Vagina (tissue), 2 donors: ENCODE measurements at regions not wholly inside any gene's neighbourhood (a gene's known extent, or its start where the extent isn't known, plus 50 kb on each side); places are given as distances from the start of the nearest gene placed in this dataset.

Experiments used
- DNase-seq, 2 donors: peaks; one replicate each; pipeline ENCODE4 v3.0.0-alpha.2; 2017; ENCODE audit errors: extremely low spot score in 2 of 2
- H3K27ac ChIP-seq: fragments of 200-600 bp; sonication (generic); one replicate; pipeline ENCODE4 v1.5.1; 2019
- H3K27me3 ChIP-seq: fragments of 200-600 bp; sonication (generic); one replicate; pipeline ENCODE4 v1.5.1; 2019
- H3K36me3 ChIP-seq, 2 donors: fragments of 200-600 bp; sonication (generic); one replicate each; pipeline ENCODE4 v1.5.1; 2017 to 2019
- H3K4me1 ChIP-seq: fragments of 200-600 bp; sonication (generic); one replicate; pipeline ENCODE4 v1.5.1; 2019
- H3K4me3 ChIP-seq, 2 donors: fragments of 200-600 bp; sonication (generic); 1 replicate in 1 of 2; 2 replicates in 1 of 2; pipeline ENCODE4 v1.5.1; 2016 to 2019
- H3K9me3 ChIP-seq: fragments of 200-600 bp; sonication (generic); one replicate; pipeline ENCODE4 v1.5.1; 2019
- POLR2A ChIP-seq, 2 donors: fragments of 450-650 bp; IDR thresholded peaks; one replicate each; pipeline ENCODE4 v1.6.1; 2017; ENCODE audit warnings: antibody characterized with exemption in 2 of 2, mild to moderate bottlenecking in 2 of 2, moderate library complexity in 2 of 2
- POLR2AphosphoS5 ChIP-seq, 2 donors: sonication (generic); formaldehyde crosslinking; IDR thresholded peaks; one replicate each; pipeline ENCODE4 v1.9.0; 2017; ENCODE audit warnings: antibody characterized with exemption in 2 of 2, mild to moderate bottlenecking in 2 of 2, low read depth in 1 of 2; ENCODE audit not compliant: insufficient read depth in 1 of 2
- intact Hi-C: fragments of 100-400 bp; cut with DNase I; formaldehyde crosslinking; loops from one replicate; pipeline ENCODE4 v1.15.1; 2023
- TF ChIP-seq, protein P1 (sequence below), 3 experiments: fragments of 450-650 bp in 2 of 3; fragments of 200-600 bp in 1 of 3; sonication (generic) in 1 of 3; IDR thresholded peaks; one replicate each; pipeline ENCODE4 v1.5.1; 2017 to 2019; ENCODE audit warnings: antibody characterized with exemption in 3 of 3, mild to moderate bottlenecking in 2 of 3, moderate library complexity in 2 of 3

DNA sequence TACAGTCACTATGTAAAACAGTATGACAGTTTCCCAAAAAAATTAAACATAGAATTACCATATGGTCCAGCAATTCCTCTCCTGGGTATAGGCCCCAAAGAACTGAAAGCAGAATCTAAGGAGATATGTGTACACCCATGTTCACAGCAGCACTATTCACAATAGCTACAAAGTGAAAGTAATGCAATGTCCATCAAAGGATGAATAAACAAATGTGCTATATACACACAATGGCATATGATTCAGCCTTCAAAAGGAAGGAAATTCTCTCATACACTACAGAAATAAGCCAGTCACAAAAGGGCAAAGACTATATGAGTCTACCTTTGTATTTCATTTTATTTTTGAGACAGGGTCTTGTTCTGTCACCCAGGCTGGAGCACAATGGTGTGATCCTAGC is 120.4 kb downstream of the TOMM20 start:
- no peak for DNase-seq
- intact Hi-C loops = no loop called here
- no peak overlapping the region for H3K4me3 ChIP-seq

DNA sequence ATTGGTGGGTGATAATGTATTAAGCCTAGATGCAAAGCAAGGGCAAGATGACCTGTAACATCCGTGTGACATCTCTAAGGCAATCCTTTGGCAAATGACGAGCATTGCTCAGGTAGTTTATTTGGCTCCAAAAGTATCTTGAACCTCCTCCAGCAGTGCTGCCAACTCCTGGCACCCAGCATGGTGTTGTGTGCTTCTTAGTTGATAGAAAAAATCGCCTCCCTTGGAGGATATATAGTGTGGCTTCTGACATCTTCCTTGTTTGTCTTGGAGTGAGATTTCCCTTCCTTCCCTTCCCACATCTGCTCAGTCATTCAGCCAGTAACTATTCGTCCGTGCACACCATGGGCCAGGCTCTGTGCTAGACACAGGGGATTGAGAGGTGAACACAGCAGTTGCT is 121.8 kb downstream of the TOMM20 start:
- no peak for DNase-seq
- Histone ChIP-seq H3K27ac (no peak overlapping the region), H3K27me3 (no peaks in the 10 kb centered on the region)

More for the DNA sequence above, 120.4 kb downstream of the TOMM20 start:
- peaks cover 14% of the 10 kb centered on the region for H3K4me1 ChIP-seq
- H3K9me3 ChIP-seq = no peaks in the 10 kb centered on the region
- TF ChIP-seq, protein P1, sequence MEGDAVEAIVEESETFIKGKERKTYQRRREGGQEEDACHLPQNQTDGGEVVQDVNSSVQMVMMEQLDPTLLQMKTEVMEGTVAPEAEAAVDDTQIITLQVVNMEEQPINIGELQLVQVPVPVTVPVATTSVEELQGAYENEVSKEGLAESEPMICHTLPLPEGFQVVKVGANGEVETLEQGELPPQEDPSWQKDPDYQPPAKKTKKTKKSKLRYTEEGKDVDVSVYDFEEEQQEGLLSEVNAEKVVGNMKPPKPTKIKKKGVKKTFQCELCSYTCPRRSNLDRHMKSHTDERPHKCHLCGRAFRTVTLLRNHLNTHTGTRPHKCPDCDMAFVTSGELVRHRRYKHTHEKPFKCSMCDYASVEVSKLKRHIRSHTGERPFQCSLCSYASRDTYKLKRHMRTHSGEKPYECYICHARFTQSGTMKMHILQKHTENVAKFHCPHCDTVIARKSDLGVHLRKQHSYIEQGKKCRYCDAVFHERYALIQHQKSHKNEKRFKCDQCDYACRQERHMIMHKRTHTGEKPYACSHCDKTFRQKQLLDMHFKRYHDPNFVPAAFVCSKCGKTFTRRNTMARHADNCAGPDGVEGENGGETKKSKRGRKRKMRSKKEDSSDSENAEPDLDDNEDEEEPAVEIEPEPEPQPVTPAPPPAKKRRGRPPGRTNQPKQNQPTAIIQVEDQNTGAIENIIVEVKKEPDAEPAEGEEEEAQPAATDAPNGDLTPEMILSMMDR (IDR thresholded peaks at IDR 0.05) = no peak
- no peak for TF ChIP-seq POLR2AphosphoS5 (IDR thresholded peaks at IDR 0.05; ENCODE audit: insufficient read depth in 1 of 2, low read depth in 1 of 2)
- TF ChIP-seq POLR2A (IDR thresholded peaks at IDR 0.05) = no peak
- H3K27ac ChIP-seq = no peak overlapping the region
- no peaks in the 10 kb centered on the region for H3K36me3 ChIP-seq
- H3K27me3 ChIP-seq = no peaks in the 10 kb centered on the region

DNA sequence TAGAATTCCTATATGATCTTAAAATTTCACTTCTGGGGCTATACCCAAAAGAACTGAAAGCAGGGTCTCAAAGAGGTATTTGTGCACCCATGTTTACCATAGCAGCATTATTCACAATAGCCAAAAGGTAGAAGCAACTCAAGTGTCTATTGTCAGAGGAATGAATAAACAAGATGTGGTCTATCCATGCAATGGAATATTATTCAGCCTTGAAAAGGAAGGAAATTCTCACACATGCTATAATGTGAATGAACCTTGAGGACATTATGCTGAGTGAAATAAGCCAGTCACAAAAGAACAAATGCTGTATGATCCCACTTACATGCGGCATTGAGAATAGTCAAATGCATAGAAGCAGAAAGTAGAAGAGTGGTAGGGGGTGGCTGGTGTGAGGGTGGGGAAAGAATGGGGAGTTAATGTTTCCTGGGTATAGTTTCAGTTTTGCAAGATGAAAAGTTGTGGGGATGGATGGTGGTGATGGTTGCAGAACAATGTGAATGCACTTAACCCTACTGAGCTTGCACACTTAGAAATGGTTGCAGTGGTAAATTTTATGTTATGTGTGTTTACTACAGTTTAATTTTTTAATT is 122.4 kb downstream of the TOMM20 start:
- no peaks in the 10 kb centered on the region for H3K9me3 ChIP-seq
- TF ChIP-seq POLR2AphosphoS5 (IDR thresholded peaks at IDR 0.05; ENCODE audit: insufficient read depth in 1 of 2, low read depth in 1 of 2) (no peak), POLR2A (IDR thresholded peaks at IDR 0.05) (no peak)
- TF ChIP-seq, protein P1 (IDR thresholded peaks at IDR 0.05) = no peak
- no peaks in the 10 kb centered on the region for H3K36me3 ChIP-seq
- H3K4me3 ChIP-seq = no peak overlapping the region
- intact Hi-C loops = no loop called here
- no peak for DNase-seq
- no peaks in the 10 kb centered on the region for H3K27me3 ChIP-seq
- H3K27ac ChIP-seq = no peak overlapping the region
- no peaks in the 10 kb centered on the region for H3K4me1 ChIP-seq

More for the DNA sequence above, 121.8 kb downstream of the TOMM20 start:
- no peaks in the 10 kb centered on the region for H3K36me3 ChIP-seq
- H3K4me3 ChIP-seq = no peak overlapping the region
- no peaks in the 10 kb centered on the region for H3K9me3 ChIP-seq
- H3K4me1 ChIP-seq = peaks cover 4% of the 10 kb centered on the region
- intact Hi-C loops = no loop called here
- no peak for TF ChIP-seq POLR2A (IDR thresholded peaks at IDR 0.05)
- TF ChIP-seq, protein P1 (IDR thresholded peaks at IDR 0.05) = no peak
- no peak for TF ChIP-seq POLR2AphosphoS5 (IDR thresholded peaks at IDR 0.05; ENCODE audit: insufficient read depth in 1 of 2, low read depth in 1 of 2)

DNA sequence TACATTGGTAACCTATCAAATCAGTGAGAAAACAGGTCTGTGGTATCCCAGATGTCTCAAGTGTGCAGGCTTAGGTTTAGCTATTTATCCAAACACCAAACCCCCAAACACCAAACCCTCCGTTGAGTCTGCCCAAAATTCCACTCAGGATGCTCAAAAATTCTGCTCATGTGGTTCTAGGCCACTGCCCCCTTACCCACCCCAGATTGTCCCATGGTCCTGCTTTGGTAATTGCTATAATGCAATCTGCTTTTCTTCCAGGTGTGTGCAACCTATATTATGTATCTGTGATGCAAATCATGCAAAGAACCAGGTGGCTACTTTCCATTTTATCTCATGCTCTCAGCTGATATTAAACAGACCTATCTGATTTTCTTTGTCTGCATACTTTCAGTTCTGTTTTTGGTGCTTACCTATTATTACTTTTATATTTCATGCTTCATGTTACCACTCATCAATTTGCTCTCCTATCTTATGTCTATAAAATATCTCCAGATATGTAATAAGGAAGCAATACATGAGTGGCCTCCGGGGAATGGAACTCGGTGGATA is 123.7 kb downstream of the TOMM20 start:
- H3K27ac ChIP-seq = no peak overlapping the region
- no peaks in the 10 kb centered on the region for H3K27me3 ChIP-seq
- TF ChIP-seq, protein P1 (IDR thresholded peaks at IDR 0.05) = no peak
- TF ChIP-seq POLR2A (IDR thresholded peaks at IDR 0.05) (no peak), POLR2AphosphoS5 (IDR thresholded peaks at IDR 0.05; ENCODE audit: insufficient read depth in 1 of 2, low read depth in 1 of 2) (no peak)
- H3K4me3 ChIP-seq = no peak overlapping the region
- DNase-seq = no peak
- intact Hi-C loops = no loop called here
- no peaks in the 10 kb centered on the region for H3K4me1 ChIP-seq
- no peaks in the 10 kb centered on the region for H3K36me3 ChIP-seq
- no peaks in the 10 kb centered on the region for H3K9me3 ChIP-seq

DNA sequence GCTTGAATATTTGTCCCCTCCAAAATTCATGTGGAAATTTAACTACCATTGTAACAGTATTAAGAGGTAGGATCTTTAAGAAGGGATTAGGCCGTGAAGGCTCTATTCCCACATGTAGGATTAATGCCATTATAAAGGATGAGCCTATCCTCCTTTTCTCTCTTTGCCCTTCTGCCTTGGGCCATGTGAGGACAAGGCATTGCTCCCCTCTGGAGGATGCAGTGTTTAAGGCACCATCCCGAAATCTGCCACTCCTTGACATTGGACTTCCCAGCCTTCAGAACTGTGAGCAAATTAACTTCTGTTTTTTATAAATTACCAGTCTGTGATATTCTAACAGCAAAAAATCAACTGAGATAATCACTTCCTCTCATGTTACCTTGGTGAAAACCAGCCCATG is 124.4 kb downstream of the TOMM20 start:
- no peak for DNase-seq
- Histone ChIP-seq H3K27me3 (no peaks in the 10 kb centered on the region), H3K27ac (no peak overlapping the region), H3K4me3 (no peak overlapping the region), H3K4me1 (no peaks in the 10 kb centered on the region), H3K9me3 (no peaks in the 10 kb centered on the region), H3K36me3 (no peaks in the 10 kb centered on the region)
- intact Hi-C loops = no loop called here
- TF ChIP-seq POLR2A (IDR thresholded peaks at IDR 0.05) = no peak
- TF ChIP-seq, protein P1 (IDR thresholded peaks at IDR 0.05) = no peak
- TF ChIP-seq POLR2AphosphoS5 (IDR thresholded peaks at IDR 0.05; ENCODE audit: insufficient read depth in 1 of 2, low read depth in 1 of 2) = no peak
